ENCODE measurements at regions not wholly inside any gene's neighbourhood (a gene's known extent, or its start where the extent isn't known, plus 50 kb on each side); places are given as distances from the start of the nearest gene placed in this dataset.
A peak's percentile ranks its signal among the peaks of the same experiment; 100 is the strongest.
"Not testable (repeated sequence)": the region's sequence is repeated elsewhere in the genome, so short reads cannot be mapped to it uniquely, and the experiment has no call there.

DNA sequence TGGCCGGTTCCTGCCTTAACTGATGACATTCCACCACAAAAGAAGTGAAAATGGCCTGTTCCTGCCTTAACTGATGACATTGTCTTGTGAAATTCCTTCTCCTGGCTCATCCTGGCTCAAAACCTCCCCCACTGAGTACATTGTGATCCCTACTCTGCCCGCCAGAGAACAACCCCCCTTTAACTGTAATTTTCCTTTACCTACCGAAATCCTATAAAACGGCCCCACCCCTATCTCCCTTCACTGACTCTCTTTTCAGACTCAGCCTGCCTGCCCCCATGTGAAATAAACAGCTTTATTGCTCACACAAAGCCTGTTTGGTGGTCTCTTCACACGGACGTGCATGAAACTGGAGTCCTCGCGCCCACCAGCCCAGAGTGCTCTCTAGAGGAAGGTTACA, 166.5 kb downstream of the ADRA2C start:
- not testable (repeated sequence) for DNase-seq (ENCODE audit: low read depth)

DNA sequence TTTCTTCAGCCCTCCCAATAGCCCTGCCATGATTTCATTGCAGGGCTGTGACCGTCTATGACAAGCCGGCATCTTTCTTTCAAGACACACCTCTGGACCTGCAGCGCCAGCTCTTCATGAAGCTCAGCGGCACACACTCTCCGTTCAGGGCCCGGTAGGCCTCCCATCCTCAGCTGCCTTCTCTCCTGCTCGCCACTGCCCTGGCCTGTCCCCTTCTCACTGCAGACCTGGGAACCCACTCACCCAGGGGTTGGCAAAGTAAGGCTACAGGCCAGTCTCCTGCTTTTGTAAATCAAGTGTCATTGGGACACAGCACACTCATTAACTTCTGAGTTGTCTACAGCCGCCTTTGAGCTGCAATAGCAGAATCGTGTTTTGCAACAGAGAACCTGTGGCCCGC, 169.2 kb downstream of the ADRA2C start:
- DNase-seq (ENCODE audit: low read depth): not testable (repeated sequence)

DNA sequence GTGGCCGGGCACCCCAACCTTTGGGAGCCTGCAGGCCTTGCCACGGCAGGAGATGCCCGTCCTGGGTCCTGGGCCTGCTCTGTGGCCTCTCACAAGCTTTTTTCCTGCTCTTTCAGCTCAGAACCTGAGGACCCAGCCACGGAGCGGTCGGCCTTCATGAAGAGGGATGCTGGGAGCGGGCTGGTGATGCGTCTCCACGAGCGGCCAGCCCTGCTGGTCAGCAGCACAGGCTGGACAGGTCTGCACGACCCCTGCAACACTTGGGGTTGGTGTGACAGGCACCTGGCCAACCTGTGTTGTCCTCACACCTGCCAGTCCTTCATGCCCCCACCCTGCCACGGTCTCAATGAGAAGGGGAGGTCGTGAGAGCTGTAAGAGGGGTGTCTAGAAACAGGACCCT, 170.0 kb downstream of the ADRA2C start:
- DNase-seq (ENCODE audit: low read depth): no peak

DNA sequence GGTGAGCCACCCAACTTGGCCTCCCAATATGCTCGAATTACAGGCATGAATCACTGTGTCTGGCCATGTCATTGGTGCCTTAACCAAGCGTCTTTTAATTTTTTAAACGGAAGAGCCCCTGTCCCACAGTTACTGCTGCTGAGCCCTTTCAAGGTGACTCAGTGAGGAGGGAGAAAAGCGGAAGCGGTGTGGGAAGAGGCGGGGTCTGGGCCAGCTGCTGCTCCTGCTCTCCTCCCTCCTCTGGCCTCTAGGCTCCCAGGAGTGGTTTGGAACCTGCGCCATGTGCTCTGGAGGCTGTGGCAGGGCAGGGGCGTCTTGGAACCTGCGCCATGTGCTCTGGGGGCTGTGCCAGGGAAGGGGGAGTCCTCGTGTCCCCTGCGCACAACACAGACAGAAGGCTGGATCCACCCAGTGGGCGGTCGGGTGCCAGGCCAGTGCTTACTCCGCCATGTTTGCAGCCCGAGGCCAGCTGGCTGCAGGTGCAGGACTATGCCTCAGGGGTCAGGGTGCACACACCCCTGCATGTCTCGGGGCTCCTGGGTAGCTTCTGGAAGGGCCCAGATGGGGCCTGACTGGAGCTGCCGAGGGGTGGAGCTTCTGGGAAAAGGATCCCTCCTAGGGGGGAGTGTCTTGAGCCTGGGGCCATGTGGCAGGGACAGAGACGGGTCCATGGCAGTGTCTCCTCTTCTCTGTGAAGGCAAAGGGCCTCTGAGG, 171.8 kb downstream of the ADRA2C start:
- DNase-seq (ENCODE audit: low read depth): not testable (repeated sequence)

DNA sequence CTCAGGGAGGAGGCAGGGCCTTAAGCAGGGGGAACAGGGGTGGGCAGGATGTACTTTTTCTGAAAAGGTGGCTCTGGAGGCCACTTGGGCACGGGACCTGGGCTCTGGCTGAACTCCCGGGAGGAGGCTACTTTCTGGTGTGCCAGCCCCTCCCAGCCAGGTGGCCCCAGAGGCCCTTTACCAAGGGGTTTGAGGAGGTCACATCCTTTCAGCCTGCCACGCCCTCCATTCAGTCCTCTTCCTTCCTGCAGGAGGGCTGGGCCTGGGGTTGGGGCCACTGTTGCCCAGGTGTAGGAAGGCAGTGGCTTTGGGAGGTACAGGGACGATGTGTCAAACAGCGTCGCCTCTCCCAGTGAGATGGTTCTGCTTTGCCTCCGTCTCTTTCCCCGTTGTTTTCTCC, 172.5 kb downstream of the ADRA2C start:
- DNase-seq (ENCODE audit: low read depth): not testable (repeated sequence)

DNA sequence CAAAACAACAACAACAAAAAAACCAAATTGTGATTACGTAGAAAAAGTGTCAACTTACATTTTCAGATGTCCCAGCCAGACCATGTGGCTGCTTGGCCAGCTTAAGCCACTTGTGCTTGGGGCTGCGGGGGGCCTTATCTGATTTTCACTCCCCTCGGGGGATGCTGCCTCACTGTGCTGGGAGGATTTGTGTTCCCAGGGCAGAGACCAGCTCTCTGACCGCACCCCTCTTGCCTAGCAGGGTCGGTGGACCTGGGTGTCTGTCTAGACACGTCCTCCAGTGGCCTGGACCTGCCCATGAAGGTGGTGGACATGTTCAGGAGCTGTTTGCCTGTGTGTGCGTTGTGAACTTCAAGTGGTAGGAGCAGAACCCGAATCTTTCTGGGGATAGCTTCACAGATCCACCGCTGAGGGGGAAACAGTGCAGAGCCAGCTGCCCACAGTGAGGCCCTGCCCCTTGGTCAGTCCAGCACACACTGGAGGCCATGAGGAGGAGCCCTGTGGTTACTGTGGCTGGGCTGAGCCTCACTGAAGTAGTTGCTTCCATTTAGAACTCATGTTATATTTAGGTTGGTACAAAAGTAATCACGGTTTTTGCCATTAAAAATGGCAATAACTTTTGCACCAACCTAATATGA, 173.9 kb downstream of the ADRA2C start:
- not testable (repeated sequence) for DNase-seq (ENCODE audit: low read depth)

DNA sequence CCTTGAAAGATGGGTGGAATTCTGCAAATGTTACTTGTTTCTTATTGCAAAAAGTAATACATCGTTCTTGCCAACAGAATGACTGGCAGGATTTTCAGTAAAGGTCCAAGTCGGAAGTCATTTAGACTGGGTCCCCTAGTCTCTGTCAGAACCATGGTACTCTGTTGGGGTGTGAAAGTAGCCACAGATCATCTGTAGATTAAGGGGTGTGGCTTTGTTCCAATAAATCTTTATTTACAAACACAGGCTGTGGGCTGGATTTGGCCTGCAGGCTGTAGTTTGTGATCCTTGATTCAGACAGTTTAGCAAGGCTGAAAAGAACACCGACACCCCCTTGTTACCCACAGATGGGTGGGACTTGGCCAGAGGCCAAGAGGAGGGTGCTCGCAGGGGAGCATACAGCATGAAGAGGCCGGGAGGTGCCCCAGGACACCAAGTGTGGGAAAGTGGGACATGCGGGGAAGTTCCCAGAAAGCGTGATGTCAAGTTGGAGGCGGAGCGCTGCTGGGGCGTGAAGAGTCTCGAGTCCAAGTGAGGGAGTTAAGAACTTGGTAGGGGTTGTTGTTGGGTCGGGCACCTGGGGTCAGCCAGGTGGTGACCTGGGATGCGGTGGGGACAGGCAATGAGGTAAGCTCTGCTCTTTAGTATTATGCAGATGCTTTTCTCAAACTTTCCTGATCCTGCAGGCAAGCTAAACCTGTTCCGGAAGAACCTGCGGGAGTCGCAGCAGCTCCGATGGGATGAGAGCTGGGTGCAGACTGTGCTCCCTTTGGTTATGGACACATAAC, 175.7 kb downstream of the ADRA2C start:
- DNase-seq (ENCODE audit: low read depth): not testable (repeated sequence)

DNA sequence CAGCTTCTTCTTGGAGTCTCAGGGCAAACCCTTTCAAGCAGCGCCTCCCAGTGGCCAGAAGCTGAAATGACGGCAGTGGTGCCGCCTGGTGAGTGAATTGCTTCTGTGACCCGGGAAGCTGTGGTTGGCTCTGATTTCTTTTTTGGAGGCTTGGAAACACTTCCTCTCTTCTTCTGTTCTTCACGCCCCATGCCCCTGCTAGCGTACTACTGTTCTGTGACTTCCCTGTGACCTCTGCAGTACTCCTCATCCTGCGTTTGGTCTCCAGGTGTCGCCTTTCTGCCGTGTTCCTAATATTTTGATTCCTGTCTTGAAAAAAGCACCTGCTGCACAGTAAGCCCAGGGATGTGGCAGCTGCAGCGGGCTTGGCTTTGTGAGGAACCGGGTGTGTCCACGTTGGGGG, 176.4 kb downstream of the ADRA2C start:
- DNase-seq (ENCODE audit: low read depth): peak; percentile 15

DNA sequence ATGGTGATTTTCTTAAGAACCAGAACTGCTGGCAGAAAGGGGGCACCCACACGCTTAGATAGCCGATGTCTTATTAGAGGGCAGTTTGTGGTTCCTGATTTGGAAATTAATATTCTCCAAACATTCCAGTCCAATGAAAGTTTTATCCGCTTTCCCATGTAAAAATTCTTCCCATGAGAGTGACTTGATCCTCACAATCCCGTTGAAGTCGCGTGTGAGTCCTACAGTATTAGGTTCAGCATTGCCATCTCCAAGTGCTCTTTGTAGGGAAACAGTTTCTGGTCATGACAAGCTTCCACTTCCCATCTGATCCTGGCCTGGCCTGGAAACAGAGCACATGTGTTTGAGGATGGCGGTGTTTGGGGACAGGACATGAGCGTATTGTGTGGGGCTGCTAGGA, 176.9 kb downstream of the ADRA2C start:
- not testable (repeated sequence) for DNase-seq (ENCODE audit: low read depth)

DNA sequence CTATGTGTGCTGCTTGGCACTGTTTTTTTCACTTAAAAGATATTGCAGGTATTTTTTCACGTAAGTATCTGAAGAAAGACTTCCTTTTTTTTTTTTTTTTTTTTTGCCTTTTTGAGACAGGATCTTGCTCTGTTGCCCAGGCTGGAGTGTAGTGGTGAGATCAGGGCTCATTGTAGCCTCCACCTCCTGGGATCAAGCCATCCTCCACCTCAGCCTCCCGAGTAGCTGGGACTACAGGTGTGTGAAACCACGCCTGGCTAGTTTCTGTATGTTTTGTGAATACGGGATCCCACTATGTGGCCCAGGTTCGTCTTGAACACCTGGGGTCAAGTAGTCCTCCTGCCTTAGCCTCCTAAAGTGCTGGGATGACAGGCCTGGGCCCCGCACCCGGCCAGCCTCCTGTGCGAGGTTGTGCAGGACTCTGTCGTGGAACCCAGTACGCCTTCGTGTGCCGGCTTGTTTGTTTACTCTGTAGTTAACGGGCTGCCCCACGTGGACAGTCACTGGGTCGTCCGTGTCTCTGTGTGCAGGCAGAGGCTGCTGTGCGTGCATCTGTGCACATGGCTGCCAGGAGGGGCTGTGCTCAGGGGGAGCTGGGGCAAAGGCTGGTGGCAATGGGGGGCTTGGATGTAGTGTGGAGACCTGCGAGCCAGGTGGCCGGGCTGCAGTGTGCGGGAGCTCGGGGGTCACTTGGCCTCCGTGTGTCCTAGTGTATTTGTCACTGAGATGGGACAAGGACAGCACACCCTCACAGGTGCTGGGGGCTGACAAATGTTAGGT, 179.5 kb downstream of the ADRA2C start:
- no peak for DNase-seq (ENCODE audit: low read depth)

DNA sequence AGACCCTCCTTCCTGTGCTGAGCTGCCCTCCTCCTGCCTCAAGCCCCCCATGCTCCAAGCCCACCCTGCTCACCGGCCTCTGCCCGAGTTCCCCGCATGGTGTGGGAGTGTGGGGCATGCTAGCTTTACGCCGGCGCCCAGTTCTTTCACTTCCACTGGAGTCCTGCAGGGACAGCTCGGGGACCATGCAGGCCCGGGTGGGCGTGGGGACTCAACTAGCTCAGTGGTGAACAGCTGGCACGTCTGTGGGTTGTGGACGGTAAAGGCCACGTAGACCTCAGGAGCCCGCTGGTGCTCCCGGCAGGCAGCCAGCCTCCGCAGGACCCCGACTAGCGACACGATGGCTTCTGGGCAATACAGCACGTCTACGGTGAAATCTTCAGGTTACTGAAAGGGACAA, 180.4 kb downstream of the ADRA2C start:
- DNase-seq (ENCODE audit: low read depth): not testable (repeated sequence)

DNA sequence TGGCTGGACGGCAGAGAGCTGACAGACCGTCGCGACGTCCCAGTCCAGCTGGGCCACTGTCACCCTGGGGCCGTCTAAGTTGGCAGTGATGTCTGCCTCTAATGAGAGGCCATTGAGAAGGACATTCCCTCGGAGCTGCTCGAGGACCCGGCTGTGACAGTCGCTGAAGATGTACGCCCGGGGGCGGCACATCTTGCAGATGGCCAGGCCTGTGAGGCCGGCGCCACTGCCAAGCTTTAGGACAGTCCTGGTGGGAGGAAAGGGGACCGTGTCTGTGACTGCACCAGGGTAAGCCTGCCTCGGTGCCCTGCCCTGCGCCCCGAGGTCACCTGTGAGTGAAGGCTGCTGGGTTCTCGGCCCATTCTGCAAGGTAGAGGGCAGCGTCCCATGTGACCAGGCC, 181.6 kb downstream of the ADRA2C start:
- not testable (repeated sequence) for DNase-seq (ENCODE audit: low read depth)

DNA sequence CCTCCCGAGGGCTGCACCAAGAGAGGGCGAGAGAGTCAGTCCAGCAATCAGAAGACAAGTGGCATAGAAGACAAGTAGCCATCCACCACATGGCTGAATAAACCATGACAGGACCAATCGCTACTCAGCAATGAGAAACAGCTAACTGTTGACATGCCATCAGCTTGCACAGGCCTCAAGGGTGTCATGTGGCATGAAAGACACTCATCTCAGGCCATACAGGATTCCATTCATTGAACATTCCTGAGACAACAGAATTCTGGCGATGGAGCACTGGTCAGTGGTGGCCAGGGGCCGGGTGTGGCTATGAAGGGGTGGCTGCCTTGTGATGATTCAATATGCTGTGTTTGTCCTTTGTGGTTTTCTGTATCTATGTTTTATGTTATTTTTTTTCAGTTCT, 182.0 kb downstream of the ADRA2C start:
- not testable (repeated sequence) for DNase-seq (ENCODE audit: low read depth)

DNA sequence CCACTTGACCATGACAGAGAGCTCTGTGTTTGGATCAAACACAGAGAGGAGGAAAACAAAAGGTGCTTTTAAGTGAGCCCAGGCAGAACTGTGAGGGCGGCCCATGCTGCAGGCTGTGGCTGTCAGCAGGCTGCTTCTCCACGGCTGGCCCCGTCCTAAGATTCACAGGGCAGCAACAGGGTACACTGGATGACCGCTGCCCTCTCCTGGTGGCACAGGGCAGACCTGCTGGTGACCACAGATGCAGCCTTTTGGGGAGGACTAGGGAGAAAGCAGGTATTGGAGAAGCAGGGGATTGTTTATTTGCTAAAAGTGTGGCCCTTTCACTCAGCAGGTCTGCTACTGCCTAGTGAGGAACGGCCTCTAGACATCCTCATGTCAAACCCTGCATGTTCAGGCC, 183.7 kb downstream of the ADRA2C start:
- not testable (repeated sequence) for DNase-seq (ENCODE audit: low read depth)

DNA sequence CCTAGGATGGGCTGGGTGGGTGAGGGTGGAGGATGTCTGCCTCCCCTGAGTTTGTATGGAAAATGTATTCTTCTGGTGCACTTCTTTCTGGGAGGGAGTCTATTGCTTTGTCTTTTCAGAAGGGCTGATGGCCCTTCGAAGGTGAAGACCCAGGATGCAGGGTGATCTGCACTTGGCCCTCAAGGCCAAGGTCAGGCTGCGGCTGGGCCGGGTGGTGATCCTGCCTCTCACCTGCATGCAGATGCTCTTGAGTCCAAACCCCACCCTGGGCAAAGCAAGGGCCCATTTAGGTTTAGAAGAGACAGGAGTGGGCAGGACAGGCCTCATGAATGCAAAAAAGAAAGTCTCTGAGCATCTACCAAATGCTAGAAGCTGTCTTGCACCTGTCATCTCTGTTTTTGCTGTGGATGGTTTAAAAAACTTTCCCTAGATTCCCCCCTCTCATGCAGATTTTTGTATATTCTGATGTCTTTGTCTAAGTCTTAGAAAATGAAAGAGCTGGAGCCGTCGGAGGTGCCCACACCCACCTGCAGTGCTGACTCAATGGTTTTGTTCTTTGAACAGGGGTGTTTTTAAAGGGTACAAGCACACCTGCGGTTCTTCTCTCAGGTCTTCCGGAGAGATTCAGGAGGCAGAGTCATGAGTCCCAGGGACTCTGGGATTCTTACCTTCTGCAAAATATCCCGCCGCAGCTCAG, 186.4 kb downstream of the ADRA2C start:
- DNase-seq (ENCODE audit: low read depth): not testable (repeated sequence)

DNA sequence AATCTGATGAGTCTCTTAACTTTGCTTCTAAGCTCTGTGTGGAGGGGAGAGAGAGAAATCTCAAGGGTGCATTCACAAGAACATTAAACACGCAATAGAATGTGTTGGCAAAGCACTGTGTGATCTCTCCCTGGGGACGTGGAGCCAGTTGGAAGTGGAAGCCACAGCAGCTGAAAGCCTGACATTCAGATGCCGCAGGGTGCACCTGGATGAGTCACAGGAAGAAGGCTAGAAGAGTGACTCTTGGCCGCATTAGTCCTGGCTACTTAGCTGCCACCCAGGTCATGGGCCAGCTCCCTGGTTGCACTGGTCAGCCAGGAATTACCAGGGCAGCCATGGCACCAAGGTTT, 186.9 kb downstream of the ADRA2C start:
- not testable (repeated sequence) for DNase-seq (ENCODE audit: low read depth)

DNA sequence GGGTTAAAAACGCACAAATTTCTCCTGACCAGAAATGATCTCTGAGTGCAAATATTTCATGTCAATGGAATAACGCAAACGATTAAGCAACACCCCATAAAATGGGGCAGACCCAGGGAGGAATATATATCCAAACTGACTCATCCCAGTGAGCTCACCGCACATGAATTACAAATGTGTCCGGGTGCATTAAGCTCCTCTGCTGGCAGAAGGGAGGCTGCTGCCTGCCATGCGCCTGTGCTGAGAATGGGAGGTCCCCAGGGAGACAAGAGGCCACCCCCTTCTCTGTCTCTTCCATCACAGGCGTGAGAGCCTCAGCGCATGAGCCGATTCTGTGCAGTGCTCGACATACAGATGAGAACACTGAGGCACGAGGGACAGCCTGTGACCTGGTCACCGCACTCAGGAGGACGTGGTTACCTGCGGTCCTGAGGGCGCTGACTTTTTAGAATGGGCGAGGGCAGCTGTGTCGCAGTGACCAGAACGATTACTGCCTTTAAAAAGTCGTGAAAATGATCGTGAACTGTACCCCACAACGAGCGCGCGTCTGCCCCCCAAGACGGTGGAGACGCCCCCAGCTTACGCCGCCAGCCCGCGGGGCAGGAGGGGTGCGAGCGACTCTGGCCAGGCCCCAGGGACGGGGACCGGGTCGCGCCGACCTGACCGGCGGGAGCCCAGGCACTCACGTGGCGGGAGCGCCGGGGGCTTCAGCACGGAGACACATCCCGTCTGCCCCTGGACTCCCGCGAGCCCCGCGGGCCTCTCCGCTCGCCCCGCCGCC, 188.5 kb downstream of the ADRA2C start:
- peak; percentile 76 for DNase-seq (ENCODE audit: low read depth)

DNA sequence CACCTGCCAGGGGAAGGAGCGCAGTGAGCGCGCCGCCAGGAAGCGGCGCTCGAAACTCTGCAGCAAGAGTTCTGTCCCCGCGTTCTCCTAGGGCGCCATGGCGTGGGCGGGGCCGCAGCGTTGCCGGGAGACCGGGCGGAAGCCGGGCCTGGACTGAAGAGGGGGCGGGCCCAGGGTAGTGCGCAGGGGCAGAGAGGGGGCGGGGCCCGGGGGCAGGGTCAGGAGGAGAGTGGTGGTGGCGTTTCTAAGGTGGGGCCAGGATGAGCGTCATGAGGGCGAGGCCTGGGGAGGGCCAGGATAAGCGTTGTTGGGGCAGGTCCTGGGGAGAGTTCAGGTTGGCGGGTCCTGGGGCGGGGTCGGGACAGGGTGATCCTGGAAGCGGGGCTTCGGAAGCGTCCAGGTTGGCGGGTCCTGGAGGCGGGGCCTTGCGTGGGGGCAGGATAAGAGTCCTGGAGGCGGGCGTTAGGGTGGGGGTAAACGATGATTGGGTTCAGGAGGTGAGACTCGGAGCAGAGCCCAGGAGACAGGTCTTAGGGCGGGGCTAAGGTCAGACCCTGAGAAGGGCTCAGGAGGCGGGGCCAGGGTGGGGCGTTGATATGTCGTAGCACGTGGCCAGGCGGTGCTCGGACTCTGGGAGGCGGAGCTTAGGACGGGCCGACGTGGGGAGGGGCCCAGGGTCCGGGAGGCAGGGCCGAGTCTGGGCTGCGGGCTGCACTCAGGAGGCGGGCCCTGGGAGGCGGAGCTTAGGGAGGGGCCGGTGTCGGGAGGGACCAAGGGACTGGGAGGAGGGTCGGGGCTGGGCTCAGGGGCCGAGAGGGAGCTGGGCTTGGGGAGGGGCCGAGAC, 189.4 kb downstream of the ADRA2C start:
- peak; percentile 98 for DNase-seq (ENCODE audit: low read depth)

DNA sequence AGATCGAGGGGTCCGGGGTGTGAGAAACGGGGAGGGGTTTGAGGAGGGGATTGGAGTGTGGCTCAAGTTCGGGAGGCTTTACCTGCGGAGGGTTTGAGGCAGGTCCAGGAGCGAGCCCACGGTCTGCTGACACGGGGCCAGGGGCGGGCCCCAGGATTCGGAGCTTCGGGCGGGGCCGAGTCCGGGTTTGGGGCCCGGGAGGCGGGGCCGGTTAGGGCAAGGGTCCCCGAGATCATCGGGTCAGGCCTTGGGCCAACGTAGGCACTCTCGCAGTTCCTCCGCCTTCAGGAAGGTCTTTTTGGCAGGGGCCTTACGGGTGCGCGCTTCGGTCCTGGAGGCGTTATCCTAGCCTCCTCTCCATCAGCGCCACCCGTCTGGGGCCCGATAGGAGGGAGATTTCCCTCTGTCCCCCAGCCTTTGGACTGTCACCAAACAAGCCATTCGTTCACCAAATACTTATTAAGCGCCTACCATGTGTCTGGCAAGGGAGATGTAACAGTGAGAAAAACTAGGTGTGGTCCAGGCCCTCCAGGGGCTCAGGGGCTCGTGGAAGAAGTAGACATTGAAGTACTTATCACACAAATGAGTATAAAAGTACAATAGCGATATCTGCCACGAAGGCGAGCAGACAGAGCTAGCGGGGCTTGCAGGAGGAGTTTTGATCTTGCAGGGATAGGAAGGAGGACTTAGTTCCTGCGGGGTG, 190.1 kb downstream of the ADRA2C start:
- not testable (repeated sequence) for DNase-seq (ENCODE audit: low read depth)
